Retinal pigment epithelial cell (primary cell): ENCODE measurements at regions not wholly inside any gene's neighbourhood (a gene's known extent, or its start where the extent isn't known, plus 50 kb on each side); places are given as distances from the start of the nearest gene placed in this dataset.

Source experiments
- DNase-seq: peaks from one replicate; pipeline ENCODE4 v3.0.0-alpha.2; 2010; ENCODE audit warnings: low read depth
- H3K4me3 ChIP-seq: 2 replicates; pipeline ENCODE4 v1.5.1; 2011; ENCODE audit warnings: mild to moderate bottlenecking, low read length, control low read depth, moderate library complexity
- TF ChIP-seq, protein P1 (sequence below): conservative IDR thresholded peaks from 2 replicates; pipeline ENCODE4 v1.5.1; 2011; ENCODE audit warnings: low read depth, low read length, control low read depth, inconsistent platforms

DNA sequence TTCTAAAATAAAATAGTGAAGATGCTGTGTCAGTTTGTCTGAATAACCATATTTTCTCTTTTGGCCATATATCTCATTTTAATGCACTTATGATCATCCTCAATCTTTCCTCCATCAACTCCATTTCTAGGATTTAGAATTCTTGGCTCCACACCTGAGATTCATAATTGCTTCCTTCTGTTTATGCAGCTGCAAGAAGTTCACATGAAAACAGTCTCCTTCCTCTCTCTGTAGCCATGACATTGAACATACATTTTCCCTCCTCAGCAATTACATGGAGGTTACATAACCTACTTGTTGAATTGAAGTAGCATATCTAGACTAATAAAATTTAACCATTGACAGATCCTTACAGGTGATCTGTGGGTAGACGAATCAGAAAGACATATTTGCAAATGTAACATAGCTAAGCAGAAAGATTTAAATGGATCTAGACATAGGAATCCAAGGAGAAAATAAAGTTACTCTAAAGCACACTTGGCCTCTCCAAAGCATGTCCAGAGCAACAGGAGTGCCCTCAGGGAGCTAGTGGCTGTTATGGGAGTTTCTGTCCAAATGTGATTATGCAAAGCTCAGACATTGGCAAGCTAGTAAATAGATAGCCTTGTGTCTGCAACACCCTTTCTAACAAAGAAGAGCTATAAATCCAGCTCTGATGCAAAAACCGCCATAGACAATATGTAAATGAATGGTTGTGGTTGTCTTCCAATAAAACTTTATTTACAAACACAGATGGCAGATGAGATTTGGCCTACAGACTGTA lies 119.9 kb upstream of the MPPED2 start:
- TF ChIP-seq, protein P1, sequence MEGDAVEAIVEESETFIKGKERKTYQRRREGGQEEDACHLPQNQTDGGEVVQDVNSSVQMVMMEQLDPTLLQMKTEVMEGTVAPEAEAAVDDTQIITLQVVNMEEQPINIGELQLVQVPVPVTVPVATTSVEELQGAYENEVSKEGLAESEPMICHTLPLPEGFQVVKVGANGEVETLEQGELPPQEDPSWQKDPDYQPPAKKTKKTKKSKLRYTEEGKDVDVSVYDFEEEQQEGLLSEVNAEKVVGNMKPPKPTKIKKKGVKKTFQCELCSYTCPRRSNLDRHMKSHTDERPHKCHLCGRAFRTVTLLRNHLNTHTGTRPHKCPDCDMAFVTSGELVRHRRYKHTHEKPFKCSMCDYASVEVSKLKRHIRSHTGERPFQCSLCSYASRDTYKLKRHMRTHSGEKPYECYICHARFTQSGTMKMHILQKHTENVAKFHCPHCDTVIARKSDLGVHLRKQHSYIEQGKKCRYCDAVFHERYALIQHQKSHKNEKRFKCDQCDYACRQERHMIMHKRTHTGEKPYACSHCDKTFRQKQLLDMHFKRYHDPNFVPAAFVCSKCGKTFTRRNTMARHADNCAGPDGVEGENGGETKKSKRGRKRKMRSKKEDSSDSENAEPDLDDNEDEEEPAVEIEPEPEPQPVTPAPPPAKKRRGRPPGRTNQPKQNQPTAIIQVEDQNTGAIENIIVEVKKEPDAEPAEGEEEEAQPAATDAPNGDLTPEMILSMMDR, result no peak
- DNase-seq, result no peak
- no peak overlapping the region for H3K4me3 ChIP-seq

GRCh38 chr11:30698425-30698824 lies 112.3 kb upstream of the MPPED2 start:
- TF ChIP-seq, protein P1, result no peak
- no peak for DNase-seq
- no peak overlapping the region for H3K4me3 ChIP-seq

- H3K4me3 ChIP-seq, result no peak overlapping the region
- TF ChIP-seq, protein P1, result no peak
- no peak for DNase-seq
These were observed 110.9 kb upstream of the MPPED2 start for GRCh38 chr11:30697032-30697431.

DNA sequence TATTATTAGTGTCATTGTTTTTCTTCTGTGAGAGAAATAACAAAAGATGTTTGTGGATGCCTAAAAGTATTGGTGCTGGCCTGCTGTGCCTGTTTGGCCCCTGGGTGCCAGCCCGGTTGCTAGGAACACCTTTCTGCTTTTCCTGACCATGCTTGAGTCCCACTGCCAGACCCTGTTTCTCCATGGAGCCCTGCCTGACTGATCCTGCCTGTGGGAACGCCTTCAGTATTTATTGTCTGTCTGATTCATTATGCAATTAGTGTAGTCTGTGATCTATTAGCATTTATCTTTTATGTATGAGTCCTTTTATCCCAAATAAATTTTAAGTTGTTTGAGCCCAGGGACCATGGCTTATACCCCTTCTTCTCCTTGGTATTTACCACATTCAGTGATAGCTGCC lies 98.6 kb upstream of the MPPED2 start:
- H3K4me3 ChIP-seq, result no peak overlapping the region
- no peak for DNase-seq
- TF ChIP-seq, protein P1, result no peak

DNA sequence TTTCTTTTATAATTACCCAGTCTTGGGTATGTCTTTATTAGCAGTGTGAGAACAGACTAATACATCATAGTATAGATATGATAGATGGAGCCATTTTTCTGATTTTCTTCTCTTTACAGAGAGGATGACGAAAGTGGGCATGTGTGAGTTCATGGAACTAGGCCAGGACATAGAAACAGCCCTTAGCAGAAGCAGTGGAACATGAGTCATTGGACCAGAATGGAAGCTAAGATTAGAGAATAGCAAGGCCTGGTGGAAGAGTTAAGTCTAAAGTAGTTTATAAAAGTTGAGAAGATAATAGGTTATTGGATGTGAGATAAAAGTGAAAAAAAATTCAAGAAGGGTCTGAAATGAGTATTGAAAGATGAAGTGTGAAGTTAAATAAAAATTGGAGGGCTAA lies 97.0 kb upstream of the MPPED2 start:
- no peak overlapping the region for H3K4me3 ChIP-seq
- TF ChIP-seq, protein P1, result no peak
- peak; percentile 0 for DNase-seq

- no peak overlapping the region for H3K4me3 ChIP-seq
- TF ChIP-seq, protein P1, result no peak
- no peak for DNase-seq
These were observed 80.7 kb upstream of the MPPED2 start for GRCh38 chr11:30666817-30667216.

DNA sequence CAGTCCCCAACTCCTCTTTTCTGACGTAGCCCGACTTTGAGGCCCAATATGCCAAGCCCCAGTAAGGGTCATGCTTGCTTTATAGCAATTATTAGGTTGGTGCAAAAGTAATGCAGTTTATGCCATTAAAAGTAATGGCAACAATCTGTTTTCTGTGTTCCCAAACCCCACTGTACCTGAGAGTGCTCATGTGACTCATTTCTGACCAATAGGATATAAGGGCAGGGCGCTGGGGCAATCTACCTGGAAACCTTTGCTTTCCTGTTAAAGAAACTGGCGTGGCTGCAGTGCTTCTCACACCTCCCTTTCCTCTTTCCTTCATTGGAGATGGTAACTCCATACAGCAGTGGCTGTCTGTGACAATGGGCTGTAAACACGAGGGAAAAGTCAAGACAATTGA lies 78.9 kb upstream of the MPPED2 start:
- TF ChIP-seq, protein P1, result no peak
- H3K4me3 ChIP-seq, result no peak overlapping the region
- no peak for DNase-seq
